ENCODE measurements at regions not wholly inside any gene's neighbourhood (a gene's known extent, or its start where the extent isn't known, plus 50 kb on each side); places are given as distances from the start of the nearest gene placed in this dataset.

GRCh38 chr4:179399054-179399782, 1957.0 kb upstream of the AGA start:
- Histone ChIP-seq H3K27me3 (ENCODE audit: insufficient read depth, low read length, poor library complexity) (no peaks in the 10 kb centered on the region), H3K4me1 (ENCODE audit: insufficient read depth, low read length) (no peaks in the 10 kb centered on the region), H3K9me3 (ENCODE audit: insufficient read depth, low read length, severe bottlenecking) (no peaks in the 10 kb centered on the region), H2AFZ (ENCODE audit: low read depth, low read length) (no peak overlapping the region), H3K36me3 (ENCODE audit: insufficient read depth, low read length) (no peaks in the 10 kb centered on the region), H3K79me2 (ENCODE audit: insufficient read depth, low read length) (no peaks in the 10 kb centered on the region), H3K4me3 (ENCODE audit: low read depth in 1 of 2, low read length in 2 of 2) (no peak overlapping the region), H3K4me2 (ENCODE audit: insufficient read depth, low read length) (no peak overlapping the region), H4K20me1 (ENCODE audit: insufficient read depth, low read length) (no peaks in the 10 kb centered on the region), H3K27ac (ENCODE audit: low read length) (no peak overlapping the region), H3K9ac (ENCODE audit: low read depth, low read length) (no peak overlapping the region)
- DNase-seq (no peak), ATAC-seq (ENCODE audit: insufficient read depth, low read depth) (no peak)
- TF ChIP-seq CTCF (IDR thresholded peaks at IDR 0.05; ENCODE audit: borderline replicate concordance, extremely low read depth, low read length, poor library complexity, severe bottlenecking) (no peak), EZH2 (IDR thresholded peaks at IDR 0.05; ENCODE audit: borderline replicate concordance, low read depth, low read length, severe bottlenecking) (no peak)

- DNase-seq (no peak), ATAC-seq (ENCODE audit: insufficient read depth, low read depth) (no peak)
- H3K36me3 ChIP-seq (ENCODE audit: insufficient read depth, low read length), result no peaks in the 10 kb centered on the region
- no peak overlapping the region for H3K27ac ChIP-seq (ENCODE audit: low read length)
- no peak overlapping the region for H3K9ac ChIP-seq (ENCODE audit: low read depth, low read length)
- TF ChIP-seq CTCF (IDR thresholded peaks at IDR 0.05; ENCODE audit: borderline replicate concordance, extremely low read depth, low read length, poor library complexity, severe bottlenecking) (no peak), EZH2 (IDR thresholded peaks at IDR 0.05; ENCODE audit: borderline replicate concordance, low read depth, low read length, severe bottlenecking) (no peak)
- no peak overlapping the region for H3K4me2 ChIP-seq (ENCODE audit: insufficient read depth, low read length)
- no peaks in the 10 kb centered on the region for H3K4me1 ChIP-seq (ENCODE audit: insufficient read depth, low read length)
- H3K4me3 ChIP-seq (ENCODE audit: low read depth in 1 of 2, low read length in 2 of 2), result no peak overlapping the region
- H3K27me3 ChIP-seq (ENCODE audit: insufficient read depth, low read length, poor library complexity), result no peaks in the 10 kb centered on the region
- H4K20me1 ChIP-seq (ENCODE audit: insufficient read depth, low read length), result no peaks in the 10 kb centered on the region
- no peaks in the 10 kb centered on the region for H3K79me2 ChIP-seq (ENCODE audit: insufficient read depth, low read length)
- no peaks in the 10 kb centered on the region for H3K9me3 ChIP-seq (ENCODE audit: insufficient read depth, low read length, severe bottlenecking)
- no peak overlapping the region for H2AFZ ChIP-seq (ENCODE audit: low read depth, low read length)
Measured at GRCh38 chr4:179415037-179415846, 1973.0 kb upstream of the AGA start.

GRCh38 chr4:179415847-179416223, 1973.6 kb upstream of the AGA start:
- no peak for ATAC-seq (ENCODE audit: insufficient read depth, low read depth)
- Histone ChIP-seq H3K4me1 (ENCODE audit: insufficient read depth, low read length) (no peaks in the 10 kb centered on the region), H2AFZ (ENCODE audit: low read depth, low read length) (no peak overlapping the region), H3K4me3 (ENCODE audit: low read depth in 1 of 2, low read length in 2 of 2) (no peak overlapping the region), H3K9ac (ENCODE audit: low read depth, low read length) (no peak overlapping the region), H3K27ac (ENCODE audit: low read length) (no peak overlapping the region), H3K79me2 (ENCODE audit: insufficient read depth, low read length) (no peaks in the 10 kb centered on the region), H3K36me3 (ENCODE audit: insufficient read depth, low read length) (no peaks in the 10 kb centered on the region), H3K4me2 (ENCODE audit: insufficient read depth, low read length) (no peak overlapping the region), H3K27me3 (ENCODE audit: insufficient read depth, low read length, poor library complexity) (no peaks in the 10 kb centered on the region), H3K9me3 (ENCODE audit: insufficient read depth, low read length, severe bottlenecking) (no peaks in the 10 kb centered on the region), H4K20me1 (ENCODE audit: insufficient read depth, low read length) (no peaks in the 10 kb centered on the region)
- DNase-seq, result no peak
- no peak for TF ChIP-seq EZH2 (IDR thresholded peaks at IDR 0.05; ENCODE audit: borderline replicate concordance, low read depth, low read length, severe bottlenecking)
- no peak for TF ChIP-seq CTCF (IDR thresholded peaks at IDR 0.05; ENCODE audit: borderline replicate concordance, extremely low read depth, low read length, poor library complexity, severe bottlenecking)
